ENCODE measurements at regions not wholly inside any gene's neighbourhood (a gene's known extent, or its start where the extent isn't known, plus 50 kb on each side); places are given as distances from the start of the nearest gene placed in this dataset.

DNA sequence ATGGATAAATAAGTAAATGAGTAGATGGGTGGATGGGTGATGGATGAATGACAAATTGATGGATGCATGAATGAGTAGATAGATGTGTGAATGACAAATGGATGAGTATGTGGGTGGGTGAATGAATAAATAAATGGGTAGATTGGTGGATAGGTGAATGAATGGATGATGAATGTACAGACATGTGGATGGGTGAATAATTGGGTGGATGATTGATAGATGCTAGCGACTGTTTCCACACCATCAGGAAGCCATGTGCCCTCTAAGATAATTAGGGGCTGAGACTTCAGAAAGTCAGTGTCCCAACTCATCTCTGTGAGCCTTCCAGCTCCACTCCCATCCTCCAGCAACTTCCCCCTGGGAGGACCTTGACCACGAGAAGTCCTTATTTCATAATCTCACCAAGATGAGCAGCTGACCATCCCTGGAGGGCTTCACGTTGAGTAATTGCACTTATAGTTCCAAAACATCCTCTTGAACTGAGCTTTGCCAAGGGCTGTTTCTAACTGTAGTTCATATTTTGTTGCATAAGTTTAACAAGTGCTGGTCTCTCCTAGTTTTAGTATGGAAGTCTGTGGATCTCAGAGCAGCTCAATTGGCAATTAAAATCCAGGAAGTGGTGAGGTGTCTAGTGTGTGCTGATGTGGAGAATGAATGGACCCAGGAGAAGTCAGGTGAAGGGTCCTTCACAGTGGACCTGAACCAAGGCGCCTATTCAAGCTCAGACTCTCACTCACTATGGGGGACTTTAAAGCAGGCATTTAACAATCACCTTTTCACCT lies 295.7 kb downstream of the ADGRD1 start:
- DNase-seq (no peak), ATAC-seq (peak; percentile 71)
- Histone ChIP-seq H3K9me3 (peaks cover 0 to 4% of the 10 kb centered on the region in 2 donors), H3K4me3 (no peak overlapping the region), H3K27ac (no peak overlapping the region), H3K36me3 (no peaks in the 10 kb centered on the region), H3K27me3 (no peaks in the 10 kb centered on the region), H3K4me1 (no peaks in the 10 kb centered on the region)
- intact Hi-C loops (cut with DNase I), result no loop called here
- TF ChIP-seq, protein P1, sequence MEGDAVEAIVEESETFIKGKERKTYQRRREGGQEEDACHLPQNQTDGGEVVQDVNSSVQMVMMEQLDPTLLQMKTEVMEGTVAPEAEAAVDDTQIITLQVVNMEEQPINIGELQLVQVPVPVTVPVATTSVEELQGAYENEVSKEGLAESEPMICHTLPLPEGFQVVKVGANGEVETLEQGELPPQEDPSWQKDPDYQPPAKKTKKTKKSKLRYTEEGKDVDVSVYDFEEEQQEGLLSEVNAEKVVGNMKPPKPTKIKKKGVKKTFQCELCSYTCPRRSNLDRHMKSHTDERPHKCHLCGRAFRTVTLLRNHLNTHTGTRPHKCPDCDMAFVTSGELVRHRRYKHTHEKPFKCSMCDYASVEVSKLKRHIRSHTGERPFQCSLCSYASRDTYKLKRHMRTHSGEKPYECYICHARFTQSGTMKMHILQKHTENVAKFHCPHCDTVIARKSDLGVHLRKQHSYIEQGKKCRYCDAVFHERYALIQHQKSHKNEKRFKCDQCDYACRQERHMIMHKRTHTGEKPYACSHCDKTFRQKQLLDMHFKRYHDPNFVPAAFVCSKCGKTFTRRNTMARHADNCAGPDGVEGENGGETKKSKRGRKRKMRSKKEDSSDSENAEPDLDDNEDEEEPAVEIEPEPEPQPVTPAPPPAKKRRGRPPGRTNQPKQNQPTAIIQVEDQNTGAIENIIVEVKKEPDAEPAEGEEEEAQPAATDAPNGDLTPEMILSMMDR (IDR thresholded peaks at IDR 0.05), result no peak

DNA sequence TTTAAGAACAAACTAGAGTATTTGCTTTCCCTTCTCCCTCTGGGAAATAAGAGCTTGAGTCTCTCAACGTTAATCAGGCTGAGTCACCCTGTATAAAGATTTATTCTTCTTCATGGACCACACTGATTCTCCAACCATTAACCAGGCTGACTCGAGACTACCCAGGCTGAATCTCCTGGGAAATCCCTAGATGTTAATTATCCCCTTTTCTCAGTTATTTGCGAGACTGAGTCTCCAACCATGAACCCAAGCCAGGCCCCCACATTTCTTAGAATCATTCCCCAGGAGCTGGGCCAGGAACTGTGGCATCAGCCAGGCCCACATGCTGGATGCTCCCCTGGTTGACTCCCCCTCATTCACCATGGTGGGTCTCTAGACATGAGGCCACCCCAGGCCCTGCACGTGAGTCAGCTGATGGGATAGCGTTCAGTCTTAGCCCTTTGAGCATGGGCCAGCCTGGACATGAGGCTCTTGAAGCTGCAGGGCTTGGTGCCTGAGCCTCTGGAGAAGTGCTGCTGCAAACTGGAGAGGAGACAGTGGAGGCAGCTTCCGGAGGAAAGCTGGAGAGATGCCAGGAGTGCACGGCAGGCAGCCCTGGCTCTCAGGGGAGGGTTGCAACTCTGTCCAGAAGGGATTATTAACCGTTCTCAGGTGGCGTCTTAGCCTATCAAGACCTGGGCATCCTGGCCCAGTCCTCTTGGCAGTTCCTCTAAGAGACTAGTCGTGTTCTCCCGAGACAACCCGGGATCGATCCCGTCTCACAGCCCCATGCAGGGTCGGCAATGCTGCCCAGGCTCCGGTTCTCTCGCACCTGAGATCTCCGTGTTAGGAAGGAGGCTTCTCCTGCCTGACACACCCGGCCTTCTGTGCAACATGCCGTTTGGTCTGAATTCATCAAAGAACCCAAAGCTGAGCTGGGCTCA lies 296.6 kb downstream of the ADGRD1 start:
- no peak for DNase-seq
- intact Hi-C loops (cut with DNase I), result no loop called here
- H3K9me3 ChIP-seq, result peaks cover 0 to 4% of the 10 kb centered on the region in 2 donors
- H3K4me1 ChIP-seq, result no peaks in the 10 kb centered on the region
- H3K36me3 ChIP-seq, result no peaks in the 10 kb centered on the region
- H3K4me3 ChIP-seq, result no peak overlapping the region
- no peak for ATAC-seq
- no peaks in the 10 kb centered on the region for H3K27me3 ChIP-seq
- TF ChIP-seq, protein P1 (IDR thresholded peaks at IDR 0.05), result no peak
- H3K27ac ChIP-seq, result no peak overlapping the region

DNA sequence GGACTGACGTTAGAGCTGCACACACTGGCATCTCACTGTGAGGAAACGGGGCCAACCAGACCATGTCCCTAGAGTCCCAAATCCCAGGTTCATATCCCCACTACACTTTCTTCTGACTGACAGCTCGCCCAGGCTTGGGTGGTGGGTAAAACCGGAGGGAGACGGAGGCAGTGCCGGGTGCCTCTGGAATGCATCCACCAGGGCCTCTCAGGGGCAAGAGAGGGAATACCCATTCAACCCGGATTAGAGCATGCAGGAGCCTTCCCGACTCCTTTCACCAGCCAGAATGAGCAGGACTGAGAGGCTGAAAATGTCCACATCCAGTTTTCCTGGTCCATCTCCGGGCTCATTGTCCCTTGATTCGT lies 297.2 kb downstream of the ADGRD1 start:
- H3K27me3 ChIP-seq, result no peaks in the 10 kb centered on the region
- peaks cover 0 to 4% of the 10 kb centered on the region in 2 donors for H3K9me3 ChIP-seq
- H3K27ac ChIP-seq, result no peak overlapping the region
- DNase-seq, result no peak
- TF ChIP-seq, protein P1 (IDR thresholded peaks at IDR 0.05), result no peak
- H3K4me3 ChIP-seq, result no peak overlapping the region
- intact Hi-C loops (cut with DNase I), result no loop called here
- no peak for ATAC-seq
- no peaks in the 10 kb centered on the region for H3K4me1 ChIP-seq
- no peaks in the 10 kb centered on the region for H3K36me3 ChIP-seq

DNA sequence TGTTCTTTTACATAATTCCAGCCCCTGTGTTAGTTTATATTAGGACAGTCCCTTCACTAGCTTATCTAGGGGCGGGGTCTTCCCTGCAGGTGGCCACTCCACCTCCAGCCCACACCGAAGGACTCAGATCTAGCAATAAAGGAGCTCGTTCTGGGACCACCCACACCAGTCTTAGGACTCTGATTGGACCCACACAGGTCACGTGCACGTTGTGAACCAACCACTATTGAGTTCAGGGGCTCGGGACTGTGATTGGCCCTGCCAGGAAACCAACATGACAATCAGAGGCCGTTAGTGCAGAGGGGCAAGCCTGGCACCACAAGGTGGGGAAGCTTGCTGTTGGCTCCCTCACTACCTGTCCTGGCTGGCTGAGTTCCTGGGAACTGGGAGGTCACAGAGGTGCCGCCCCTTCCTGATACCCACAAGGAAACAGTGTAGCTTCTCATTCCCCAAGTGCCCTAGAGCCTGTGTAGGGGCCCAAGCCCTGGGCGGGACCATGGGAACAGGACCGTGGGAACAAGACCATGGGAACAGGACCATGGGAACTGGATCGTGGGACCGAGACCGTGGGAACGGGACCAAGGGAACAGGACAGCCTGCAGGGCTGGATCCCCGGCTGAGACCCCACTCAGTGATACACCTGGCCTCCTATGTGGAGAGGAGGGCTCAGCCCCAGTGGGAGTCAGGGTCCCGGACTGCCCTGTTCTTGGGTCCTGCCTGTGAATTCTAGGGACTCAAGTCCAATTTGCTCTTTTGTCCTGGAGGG lies 297.8 kb downstream of the ADGRD1 start:
- H3K4me1 ChIP-seq, result no peaks in the 10 kb centered on the region
- no peak overlapping the region for H3K27ac ChIP-seq
- no peak overlapping the region for H3K4me3 ChIP-seq
- no peaks in the 10 kb centered on the region for H3K27me3 ChIP-seq
- TF ChIP-seq, protein P1 (IDR thresholded peaks at IDR 0.05), result no peak
- DNase-seq (no peak), ATAC-seq (no peak)
- intact Hi-C loops (cut with DNase I), result no loop called here
- H3K36me3 ChIP-seq, result no peaks in the 10 kb centered on the region
- peaks cover 0 to 4% of the 10 kb centered on the region in 2 donors for H3K9me3 ChIP-seq

Measured in left lung (tissue), 4 donors.